ENCODE measurements at regions not wholly inside any gene's neighbourhood (a gene's known extent, or its start where the extent isn't known, plus 50 kb on each side); places are given as distances from the start of the nearest gene placed in this dataset.

- ChIA-PET CTCF (no interaction called here), RAD21 (ENCODE audit: low non-redundant PET in 1 of 2, low total read pairs in 2 of 2, uncharacterized antibody in 2 of 2, unreplicated experiment in 2 of 2) (no interaction called here), POLR2A (no interaction called here)
- DNase-seq (ENCODE audit: low read depth, low spot score): no peak
- H3K79me2 ChIP-seq (ENCODE audit: insufficient read depth, low read length): no peaks in the 10 kb centered on the region
- no peaks in the 10 kb centered on the region for H3K9me2 ChIP-seq (ENCODE audit: insufficient read depth)
- no peak for TF ChIP-seq SRF (IDR thresholded peaks at IDR 0.05; ENCODE audit: low read depth)
- H3K36me3 ChIP-seq (ENCODE audit: control insufficient read depth in 1 of 2, insufficient read depth in 2 of 2, low read length in 2 of 2): no peaks in the 10 kb centered on the region
- H3K27me3 ChIP-seq (ENCODE audit: insufficient read depth, low read length): no peaks in the 10 kb centered on the region
- no peak overlapping the region for H3K27ac ChIP-seq (ENCODE audit: low read depth, low read length)
- intact Hi-C loops (cut with micrococcal nuclease): no loop called here
- H2AFZ ChIP-seq (ENCODE audit: low read depth, low read length, poor library complexity, severe bottlenecking): no peak overlapping the region
- no peak for ATAC-seq
- no peaks in the 10 kb centered on the region for H3K4me1 ChIP-seq (ENCODE audit: control insufficient read depth in 1 of 2, insufficient read depth in 2 of 2, low read length in 2 of 2)
- no peaks in the 10 kb centered on the region for H4K20me1 ChIP-seq (ENCODE audit: insufficient read depth)
- no TSS peak for BruUV-seq (replicated peaks)
- H3K9ac ChIP-seq (ENCODE audit: low read length): no peak overlapping the region
- H3K4me2 ChIP-seq (ENCODE audit: low read length): no peak overlapping the region
- H3K9me3 ChIP-seq (ENCODE audit: control insufficient read depth in 1 of 2, insufficient read depth in 1 of 2, low read depth in 1 of 2, low read length in 2 of 2): peaks cover 9 to 36% of the 10 kb centered on the region in 2 experiments; a peak in 2 of 4 replicates
- no peak overlapping the region for H3K4me3 ChIP-seq (replicated peaks in 1 of 2; ENCODE audit: low read depth in 1 of 2, low read length in 2 of 2)
These were observed 942.0 kb downstream of the SQOR start for GRCh38 chr15:46576646-46577395.

GRCh38 chr15:46577767-46578166 lies 942.9 kb downstream of the SQOR start:
- H3K27me3 ChIP-seq (ENCODE audit: insufficient read depth, low read length): no peaks in the 10 kb centered on the region
- RAD21 ChIA-PET (ENCODE audit: low non-redundant PET in 1 of 2, low total read pairs in 2 of 2, uncharacterized antibody in 2 of 2, unreplicated experiment in 2 of 2): no interaction called here
- intact Hi-C loops (cut with micrococcal nuclease): no loop called here
- no peak for ATAC-seq
- no peak for DNase-seq (ENCODE audit: low read depth, low spot score)
- H2AFZ ChIP-seq (ENCODE audit: low read depth, low read length, poor library complexity, severe bottlenecking): no peak overlapping the region
- H3K9me2 ChIP-seq (ENCODE audit: insufficient read depth): no peaks in the 10 kb centered on the region
- peaks cover 9 to 29% of the 10 kb centered on the region in 2 experiments; a peak in 2 of 4 replicates for H3K9me3 ChIP-seq (ENCODE audit: control insufficient read depth in 1 of 2, insufficient read depth in 1 of 2, low read depth in 1 of 2, low read length in 2 of 2)
- H3K4me1 ChIP-seq (ENCODE audit: control insufficient read depth in 1 of 2, insufficient read depth in 2 of 2, low read length in 2 of 2): no peaks in the 10 kb centered on the region
- POLR2A ChIA-PET: no interaction called here
- H3K27ac ChIP-seq (ENCODE audit: low read depth, low read length): no peak overlapping the region
- BruUV-seq (replicated peaks): no TSS peak
- CTCF ChIA-PET: no interaction called here
- no peak overlapping the region for H3K4me2 ChIP-seq (ENCODE audit: low read length)
- H3K79me2 ChIP-seq (ENCODE audit: insufficient read depth, low read length): no peaks in the 10 kb centered on the region
- H3K9ac ChIP-seq (ENCODE audit: low read length): no peak overlapping the region
- no peaks in the 10 kb centered on the region for H4K20me1 ChIP-seq (ENCODE audit: insufficient read depth)
- no peaks in the 10 kb centered on the region for H3K36me3 ChIP-seq (ENCODE audit: control insufficient read depth in 1 of 2, insufficient read depth in 2 of 2, low read length in 2 of 2)
- no peak overlapping the region for H3K4me3 ChIP-seq (replicated peaks in 1 of 2; ENCODE audit: low read depth in 1 of 2, low read length in 2 of 2)
- TF ChIP-seq ZNF274 (IDR thresholded peaks at IDR 0.05; ENCODE audit: low read depth, low read length): no peak
- TF ChIP-seq SP1 (IDR thresholded peaks at IDR 0.05; ENCODE audit: low read depth): no peak
- TF ChIP-seq EZH2phosphoT487 (IDR thresholded peaks at IDR 0.05; ENCODE audit: borderline replicate concordance): no peak
- TF ChIP-seq CEBPB (IDR thresholded peaks at IDR 0.05; ENCODE audit: low read depth): no peak
- no peak for TF ChIP-seq TCF7L2 (IDR thresholded peaks at IDR 0.05; ENCODE audit: borderline replicate concordance, extremely low read depth, insufficient read depth, insufficient read length)
- TF ChIP-seq EZH2 (IDR thresholded peaks at IDR 0.05): no peak
- no peak for TF ChIP-seq EGR1 (IDR thresholded peaks at IDR 0.05; ENCODE audit: low read depth)
- no peak for TF ChIP-seq MAX (IDR thresholded peaks at IDR 0.05)
- no peak for TF ChIP-seq CTCF (IDR thresholded peaks at IDR 0.05 in 2 of 3, conservative IDR thresholded peaks at IDR 0.05 in 1 of 3; ENCODE audit: borderline replicate concordance in 1 of 3, insufficient read depth in 1 of 3, low read depth in 2 of 3, low read length in 2 of 3)
- no peak for TF ChIP-seq ZBTB33 (IDR thresholded peaks at IDR 0.05; ENCODE audit: extremely low read depth, insufficient replicate concordance, low read length)
- no peak for TF ChIP-seq JUND (IDR thresholded peaks at IDR 0.05)
- TF ChIP-seq CBX3 (IDR thresholded peaks at IDR 0.05; ENCODE audit: low read depth): no peak
- TF ChIP-seq SIN3A (IDR thresholded peaks at IDR 0.05; ENCODE audit: low read depth): no peak
- no peak for TF ChIP-seq RAD21 (IDR thresholded peaks at IDR 0.05; ENCODE audit: low read depth)
- TF ChIP-seq FOSL1 (IDR thresholded peaks at IDR 0.05; ENCODE audit: low read depth): no peak

Data from HCT116 (cell line).